Endothelial cell of umbilical vein (primary cell): ENCODE measurements at regions not wholly inside any gene's neighbourhood (a gene's known extent, or its start where the extent isn't known, plus 50 kb on each side); places are given as distances from the start of the nearest gene placed in this dataset.
A peak's percentile ranks its signal among the peaks of the same experiment; 100 is the strongest.

Experiments used
- BruUV-seq: library from RNA; stranded (reverse); fragments of 400-500 nt; replicated peaks from 2 replicates; lab custom pipeline; 2021; lab: Mats Ljungman, UMichigan
- CTCF ChIA-PET: fragments of 300-600, 350-600 bp; sonication (Branson Sonifier 250); formaldehyde crosslinking; loops from one replicate; lab custom pipeline; 2021; ENCODE audit warnings: antibody characterized with exemption, inconsistent platforms; lab: Charles Lee
- POLR2A ChIA-PET: fragments of 300-600, 350-600 bp; sonication (Branson Sonifier 250); formaldehyde crosslinking; loops from one replicate; lab custom pipeline; 2021; ENCODE audit warnings: antibody characterized with exemption, inconsistent platforms; lab: Charles Lee
- DNase-seq: peaks from one replicate; pipeline ENCODE4 v3.0.0-alpha.2; 2011; ENCODE audit warnings: low read depth, low spot score
- FAIRE-seq: peaks from 2 replicates; lab custom pipeline; 2011; peaks lifted over from hg19 to GRCh38; lab: Jason Lieb, UNC
- H2AFZ ChIP-seq: 2 replicates; pipeline ENCODE4 v1.6.0; 2012; ENCODE audit warnings: low read depth, low read length, control low read depth, inconsistent platforms
- H3K27ac ChIP-seq: 2 replicates; pipeline ENCODE4 v1.5.1; 2011; ENCODE audit warnings: low read depth, mild to moderate bottlenecking, control low read depth, low read length, moderate library complexity; ENCODE audit not compliant: insufficient read depth
- H3K27me3 ChIP-seq, 2 experiments: 2 replicates each; pipeline versions ENCODE4 v1.6.0 to v1.6.1; 2011; ENCODE audit warnings: low read length in 2 of 2, mixed read lengths in 1 of 2; ENCODE audit not compliant: control insufficient read depth in 2 of 2, insufficient read depth in 2 of 2
- H3K36me3 ChIP-seq, 2 experiments: 2 replicates in 1 of 2; 3 replicates in 1 of 2; pipeline ENCODE4 v1.5.1; 2011; ENCODE audit warnings: low read length in 2 of 2, mild to moderate bottlenecking in 1 of 2, moderate library complexity in 1 of 2; ENCODE audit not compliant: control insufficient read depth in 2 of 2, insufficient read depth in 2 of 2; ENCODE audit errors: extremely low read depth in 1 of 2
- H3K4me1 ChIP-seq: 3 replicates; pipeline ENCODE4 v1.5.1; 2011; ENCODE audit warnings: mild to moderate bottlenecking, low read length; ENCODE audit not compliant: control insufficient read depth, insufficient read depth; ENCODE audit errors: extremely low read depth
- H3K4me2 ChIP-seq: 2 replicates; pipeline ENCODE4 v1.6.1; 2011; ENCODE audit warnings: low read length, control low read depth, mixed read lengths; ENCODE audit not compliant: insufficient read depth
- H3K4me3 ChIP-seq, 3 experiments: fragments of 200-600 bp in 1 of 3; sonication (generic), shearing (Covaris generic) in 1 of 3; replicated peaks in 1 of 3; 2 replicates each; pipeline ENCODE4 v1.5.1; 2011 to 2016; ENCODE audit warnings: control low read depth in 3 of 3, low read length in 3 of 3, mild to moderate bottlenecking in 2 of 3, inconsistent platforms in 1 of 3, low read depth in 1 of 3, moderate library complexity in 1 of 3; ENCODE audit not compliant: insufficient read depth in 1 of 3
- H3K79me2 ChIP-seq: 2 replicates; pipeline ENCODE4 v1.6.0; 2012; ENCODE audit warnings: low read length, inconsistent platforms; ENCODE audit not compliant: control insufficient read depth, insufficient read depth
- H3K9ac ChIP-seq: replicated peaks from 2 replicates; pipeline ENCODE3; 2011; ENCODE audit warnings: low read length, control low read depth; ENCODE audit not compliant: insufficient read depth; ENCODE audit errors: extremely low read depth
- H3K9me1 ChIP-seq: replicated peaks from 3 replicates; pipeline ENCODE4 v1.6.0; 2011; ENCODE audit warnings: mild to moderate bottlenecking, low read length; ENCODE audit not compliant: control insufficient read depth, insufficient read depth; ENCODE audit errors: extremely low read depth
- H3K9me3 ChIP-seq: replicated peaks from 2 replicates; pipeline ENCODE4 v1.5.1; 2012; ENCODE audit warnings: low read length, inconsistent platforms; ENCODE audit not compliant: control insufficient read depth, insufficient read depth
- H4K20me1 ChIP-seq: replicated peaks from 2 replicates; pipeline ENCODE3; 2011; ENCODE audit warnings: mild to moderate bottlenecking, low read length; ENCODE audit not compliant: control insufficient read depth, insufficient read depth; ENCODE audit errors: extremely low read depth
- CTCF ChIP-seq, 2 donors: IDR thresholded peaks; 1 replicate in 1 of 2; 2 replicates in 1 of 2; pipeline ENCODE4 v1.5.1; 2011; ENCODE audit warnings: low read length in 2 of 2, mild to moderate bottlenecking in 2 of 2, moderate library complexity in 2 of 2, control low read depth in 1 of 2, inconsistent platforms in 1 of 2, low read depth in 1 of 2; ENCODE audit not compliant: insufficient read depth in 1 of 2; ENCODE audit errors: extremely low read depth in 1 of 2
- EZH2 ChIP-seq: IDR thresholded peaks from 2 replicates; pipeline ENCODE4 v1.6.1; 2012; ENCODE audit warnings: borderline replicate concordance, low read depth, mild to moderate bottlenecking, moderate library complexity, low read length, inconsistent platforms; ENCODE audit not compliant: severe bottlenecking
- FOS ChIP-seq: IDR thresholded peaks from 2 replicates; pipeline ENCODE4 v1.6.1; 2011; ENCODE audit warnings: mild to moderate bottlenecking, low read length, moderate library complexity, borderline replicate concordance; ENCODE audit not compliant: insufficient read depth
- GATA2 ChIP-seq: IDR thresholded peaks from 2 replicates; pipeline ENCODE4 v1.7.0; 2011; ENCODE audit warnings: low read depth, mild to moderate bottlenecking, moderate library complexity, mixed read lengths, low read length; ENCODE audit not compliant: insufficient read length, insufficient read depth
- JUN ChIP-seq: IDR thresholded peaks from 2 replicates; pipeline ENCODE4 v1.6.1; 2011; ENCODE audit warnings: borderline replicate concordance, low read depth; ENCODE audit not compliant: insufficient read length, insufficient read depth
- MAX ChIP-seq: IDR thresholded peaks from 2 replicates; pipeline ENCODE4 v1.6.1; 2011; ENCODE audit not compliant: insufficient read depth, insufficient read length
- MYC ChIP-seq: IDR thresholded peaks from one replicate; pipeline ENCODE4 v1.6.1; 2011; ENCODE audit warnings: mild to moderate bottlenecking, low read depth, low read length
- POLR2A ChIP-seq: IDR thresholded peaks from 2 replicates; pipeline ENCODE4 v1.6.1; 2012; ENCODE audit warnings: low read depth, mild to moderate bottlenecking, control low read depth, low read length
- POLR2AphosphoS5 ChIP-seq: IDR thresholded peaks from 2 replicates; pipeline ENCODE4 v1.6.1; 2012; ENCODE audit warnings: low read depth, mild to moderate bottlenecking, control low read depth, low read length, moderate library complexity; ENCODE audit not compliant: insufficient read depth
- dilution Hi-C: fragments of 300-500 bp; cut with MboI; formaldehyde crosslinking; loops from one replicate; pipeline ENCODE4 v1.15.0; 2019; ENCODE audit warnings: low sequenced_read_pairs; ENCODE audit not compliant: extremely low pct_ligation_motif_present
- intact Hi-C: fragments of 100-400 bp; cut with micrococcal nuclease; formaldehyde crosslinking; loops from one replicate; pipeline ENCODE4 v1.10.0; 2022

- H4K20me1 ChIP-seq, result no peaks in the 10 kb centered on the region
- DNase-seq (peak; percentile 83), FAIRE-seq (peak; percentile 60)
- no peaks in the 10 kb centered on the region for H3K27me3 ChIP-seq
- CTCF ChIA-PET, result interaction anchor here (0.8 to 1.8 kb wide), 3 partner anchors 10 to 23 kb away, joined by 3 to 7 read pairs (median 3); no protein-coding TSS in a partner anchor
- H3K4me3 ChIP-seq, result no peak overlapping the region
- no peaks in the 10 kb centered on the region for H3K36me3 ChIP-seq
- TF ChIP-seq POLR2AphosphoS5, result peak; percentile 25
- peak; percentile 88 for TF ChIP-seq FOS
- no peak for TF ChIP-seq MAX
- no peak for TF ChIP-seq CTCF (IDR thresholded peaks at IDR 0.05; ENCODE audit: extremely low read depth in 1 of 2, insufficient read depth in 1 of 2, low read depth in 1 of 2, low read length in 2 of 2)
- no peak for TF ChIP-seq MYC
- TF ChIP-seq POLR2A, result no peak
- no peak for TF ChIP-seq EZH2
- TF ChIP-seq GATA2, result peak; percentile 70
- peak; percentile 77 for TF ChIP-seq JUN
- H2AFZ ChIP-seq, result peak overlapping the region; percentile 26
- H3K4me2 ChIP-seq, result peak overlapping the region; percentile 82
- intact Hi-C loops (loop anchor here (1.0 to 2.0 kb wide), 5 partner anchors 22 to 114 kb away; no protein-coding TSS in a partner anchor), dilution Hi-C loops (no loop called here)
- no peaks in the 10 kb centered on the region for H3K9me3 ChIP-seq
- POLR2A ChIA-PET, result no interaction called here
- BruUV-seq, result no TSS peak
- no peaks in the 10 kb centered on the region for H3K9me1 ChIP-seq
- H3K79me2 ChIP-seq, result no peaks in the 10 kb centered on the region
- peaks cover 18% of the 10 kb centered on the region for H3K4me1 ChIP-seq
- H3K27ac ChIP-seq, result peak overlapping the region; percentile 85
- H3K9ac ChIP-seq, result peak overlapping the region; percentile 47
Observed at GRCh38 chr5:121251954-121252353, 599.7 kb upstream of the FTMT start.
